Stimulated activated CD4-positive, alpha-beta T cell treated with anti-CD3 and anti-CD28 coated beads, Interleukin-15, amount 100 ng/mL, for 48 hours (primary cell): ENCODE measurements at regions not wholly inside any gene's neighbourhood (a gene's known extent, or its start where the extent isn't known, plus 50 kb on each side); places are given as distances from the start of the nearest gene placed in this dataset.
A peak's percentile ranks its signal among the peaks of the same experiment; 100 is the strongest.

ENCODE experiments used
- DNase-seq, 2 donors: peaks; one replicate each; pipeline ENCODE4 v3.0.0-alpha.2; 2020; ENCODE audit warnings: low read depth in 2 of 2

- DNase-seq, result no peak
These were observed 592.9 kb downstream of the BCOR start for GRCh38 chrX:39504850-39505259.

DNA sequence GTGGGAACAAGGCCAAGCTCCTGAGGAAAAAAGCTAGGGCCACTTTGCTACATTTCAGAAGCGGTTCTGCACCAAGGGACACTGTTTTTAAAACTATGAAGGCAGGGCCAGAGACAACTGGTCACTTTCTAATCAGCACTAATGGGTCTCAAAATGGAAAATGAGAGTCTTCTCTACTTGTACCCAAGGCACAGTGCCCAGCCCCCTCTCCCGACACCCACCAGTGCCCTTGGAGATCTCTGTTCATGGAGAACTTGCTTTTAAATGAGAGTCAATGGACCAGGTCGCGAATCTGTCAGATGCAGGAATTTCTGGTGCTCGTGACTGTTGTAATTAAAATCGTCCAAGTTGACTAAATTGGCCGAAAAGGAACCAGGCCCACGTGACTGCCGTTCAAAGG is 591.6 kb downstream of the BCOR start:
- DNase-seq, result no peak

GRCh38 chrX:39507034-39507433 is 590.7 kb downstream of the BCOR start:
- no peak for DNase-seq

- DNase-seq, result no peak
These were observed 590.0 kb downstream of the BCOR start for GRCh38 chrX:39507617-39508299.

DNA sequence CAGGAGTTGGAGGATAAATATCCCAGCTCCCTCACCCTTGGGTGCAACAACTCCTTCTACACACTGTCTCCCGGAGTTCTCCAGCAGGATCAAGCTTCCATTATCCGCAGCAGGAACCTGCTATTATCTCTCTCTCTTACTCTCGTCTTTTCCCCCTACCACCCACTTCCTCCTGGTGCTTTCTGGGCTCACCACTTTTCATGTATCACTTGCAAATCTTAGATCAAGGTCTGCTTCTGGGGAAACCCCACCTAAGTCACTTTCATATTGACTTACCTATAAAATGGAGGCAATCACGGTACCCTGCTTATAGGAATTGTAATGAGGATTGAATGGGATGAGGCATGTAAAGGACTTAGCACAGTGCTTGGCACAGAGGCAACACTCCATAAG is 589.5 kb downstream of the BCOR start:
- peak in 1 of 2 donors; percentile 8 for DNase-seq

GRCh38 chrX:39509157-39509556 is 588.6 kb downstream of the BCOR start:
- DNase-seq, result no peak

- DNase-seq, result no peak
These were observed 583.9 kb downstream of the BCOR start for GRCh38 chrX:39513836-39514235.

DNA sequence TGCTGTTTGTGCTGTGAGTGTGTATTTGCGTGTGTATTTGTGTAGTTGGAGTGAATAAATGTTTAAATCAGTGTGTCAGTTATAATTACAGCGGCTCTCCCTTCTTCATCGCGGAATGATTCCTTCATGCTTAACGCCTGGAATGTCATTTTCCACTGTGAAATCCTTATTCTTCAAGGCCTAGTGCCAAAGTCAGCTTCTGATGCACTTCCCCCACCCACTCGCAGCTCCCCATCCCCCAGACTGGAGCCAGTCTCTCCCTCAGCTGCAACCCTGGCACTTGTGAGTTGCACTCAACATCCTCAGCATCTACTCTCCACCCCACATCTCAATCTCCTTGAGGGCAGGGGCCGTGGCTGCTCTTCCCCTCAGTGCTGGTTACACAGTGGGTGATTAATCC is 583.0 kb downstream of the BCOR start:
- DNase-seq, result no peak

DNA sequence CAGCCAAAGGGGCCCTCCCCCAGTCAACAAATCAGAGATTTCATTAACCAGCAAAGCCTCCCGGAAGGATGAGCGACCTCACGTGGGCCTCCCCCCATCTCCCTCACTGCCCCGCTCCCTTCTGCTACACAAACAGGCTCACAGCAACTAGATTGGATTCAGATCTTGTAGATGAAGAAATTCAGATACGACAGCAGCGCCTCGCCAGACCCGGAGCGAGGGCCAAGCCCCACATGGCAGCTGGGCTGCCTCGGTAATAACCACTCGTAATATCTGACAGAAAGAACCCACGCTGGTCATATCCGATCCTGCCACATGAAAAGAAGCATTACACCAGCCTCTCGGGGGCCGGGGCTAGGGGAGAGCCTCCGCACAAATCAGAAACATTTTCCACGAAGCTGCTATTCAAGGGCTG is 581.3 kb downstream of the BCOR start:
- DNase-seq, result no peak

DNA sequence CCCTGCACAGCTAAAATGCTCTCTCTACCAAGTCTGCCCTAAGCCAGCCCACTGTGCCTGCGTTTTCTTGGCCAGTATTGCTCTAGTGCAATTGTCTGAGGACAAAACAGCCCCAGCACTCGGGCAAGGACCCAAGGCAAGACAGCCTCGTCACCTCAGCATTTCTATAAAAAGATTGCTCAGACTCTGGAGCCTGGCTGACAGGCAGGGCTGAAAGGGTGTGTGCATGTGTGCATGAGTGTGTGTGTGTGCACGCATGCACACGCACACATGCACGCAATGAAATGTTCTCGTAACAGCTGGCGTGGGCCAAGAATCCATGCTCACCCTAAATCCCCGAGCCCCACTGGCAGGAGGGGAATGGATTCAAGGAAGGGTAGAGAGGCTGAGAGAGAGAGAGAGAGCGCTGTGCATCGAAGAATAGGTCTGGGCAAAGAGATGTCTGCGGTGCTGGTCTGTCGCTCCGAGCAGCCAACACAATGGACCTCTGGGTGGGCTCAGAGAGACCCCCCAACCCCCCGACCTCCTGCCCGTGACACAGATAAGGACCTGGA is 579.2 kb downstream of the BCOR start:
- no peak for DNase-seq

- DNase-seq, result no peak
These were observed 578.7 kb downstream of the BCOR start for GRCh38 chrX:39519030-39519488.

GRCh38 chrX:39519566-39520301 is 578.0 kb downstream of the BCOR start:
- no peak for DNase-seq

DNA sequence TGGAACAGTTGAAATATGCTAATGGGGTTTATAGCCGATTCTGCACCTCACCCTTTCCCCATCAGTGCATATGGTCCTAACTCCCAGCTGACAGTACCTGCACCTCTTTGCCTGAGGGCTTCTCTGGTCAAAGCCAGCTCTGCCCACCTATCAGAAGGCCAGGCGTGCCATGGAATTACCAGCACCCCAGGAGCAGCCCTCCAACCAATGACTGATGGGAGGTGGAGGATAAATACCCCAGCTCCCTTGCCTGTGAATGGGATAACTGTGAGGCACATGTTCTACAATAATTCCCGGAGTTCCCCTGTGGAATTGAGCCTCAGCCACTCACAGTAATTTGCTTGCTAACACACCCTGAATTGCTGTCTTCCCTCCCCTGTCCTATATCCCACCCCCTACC is 572.0 kb downstream of the BCOR start:
- DNase-seq, result no peak

DNA sequence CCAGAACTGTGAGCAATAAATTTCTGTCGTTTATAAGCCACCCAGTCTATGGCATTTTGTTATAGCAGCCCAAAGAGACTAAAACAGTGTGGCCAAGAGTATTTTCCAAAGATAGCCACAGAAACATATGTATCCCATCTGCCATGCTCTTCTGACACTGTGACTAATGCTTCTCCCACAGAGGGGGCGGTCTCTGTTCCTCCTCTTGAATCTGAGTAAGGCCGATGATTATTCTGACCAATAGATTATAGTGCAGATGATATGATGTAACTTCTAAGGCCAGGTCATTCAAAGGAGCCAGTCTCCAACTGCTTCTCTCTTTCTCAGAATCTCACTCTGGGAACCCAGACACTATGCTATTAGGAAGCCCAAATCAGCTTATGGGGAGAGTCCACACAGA is 570.7 kb downstream of the BCOR start:
- DNase-seq, result no peak

DNA sequence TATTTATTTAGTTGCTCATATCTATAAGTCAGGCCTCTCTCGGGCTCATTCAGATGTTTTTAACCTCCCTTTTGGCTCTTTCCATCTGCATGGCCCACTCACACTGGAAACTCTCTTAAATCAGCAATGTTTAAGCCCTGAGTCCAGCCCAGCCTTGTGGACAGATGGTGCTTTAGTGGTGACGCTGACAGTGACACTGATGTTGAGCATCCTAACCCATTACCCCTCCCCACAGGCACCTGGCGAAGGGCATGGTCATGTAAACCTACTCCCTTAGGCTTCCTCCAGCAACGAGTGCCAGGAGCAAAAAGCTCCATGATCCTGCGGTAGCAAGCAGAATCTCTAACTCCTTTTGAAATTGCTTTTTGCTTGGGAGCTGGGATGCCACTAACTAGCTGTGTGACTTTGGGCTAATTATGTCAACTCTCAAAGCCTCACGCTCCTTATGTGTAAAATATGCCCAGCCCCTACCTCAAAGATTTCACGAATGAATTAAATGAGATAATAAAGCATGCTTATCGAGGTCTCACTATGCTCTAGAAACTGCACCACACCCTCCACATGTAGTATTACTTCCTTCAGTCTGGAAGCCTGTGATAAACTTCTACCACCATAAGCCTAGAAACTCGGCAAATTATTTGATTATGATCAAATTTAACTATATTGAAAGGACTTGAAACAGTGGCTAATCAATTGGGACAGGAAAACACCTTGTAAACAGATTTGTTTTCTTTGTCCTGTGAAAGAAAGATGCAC is 569.4 kb downstream of the BCOR start:
- no peak for DNase-seq

- no peak for DNase-seq
These were observed 565.0 kb downstream of the BCOR start for GRCh38 chrX:39532761-39533160.

DNA sequence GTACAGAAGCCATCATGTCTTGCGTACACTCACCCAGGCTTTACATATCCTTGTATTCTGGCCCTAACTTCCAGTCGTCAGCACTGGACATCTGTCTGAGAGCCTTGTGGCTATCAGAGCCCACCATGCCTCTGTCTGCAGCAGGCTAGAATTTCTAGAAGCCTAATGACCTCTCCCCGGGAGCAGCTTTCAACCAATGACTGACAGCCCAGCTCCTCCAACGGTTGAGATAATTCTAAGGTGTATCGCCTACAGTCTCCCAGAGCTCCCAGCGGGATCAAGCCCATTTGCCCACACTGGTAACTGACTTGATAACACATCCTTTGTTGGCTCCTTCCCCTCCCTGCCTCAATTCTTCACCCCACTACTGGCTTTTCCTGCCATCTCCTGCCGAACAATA is 562.8 kb downstream of the BCOR start:
- no peak for DNase-seq

- DNase-seq, result no peak
These were observed 561.5 kb downstream of the BCOR start for GRCh38 chrX:39536211-39536610.

- no peak for DNase-seq
These were observed 555.9 kb downstream of the BCOR start for GRCh38 chrX:39541881-39542280.

- no peak for DNase-seq
These were observed 555.4 kb downstream of the BCOR start for GRCh38 chrX:39542316-39542715.

DNA sequence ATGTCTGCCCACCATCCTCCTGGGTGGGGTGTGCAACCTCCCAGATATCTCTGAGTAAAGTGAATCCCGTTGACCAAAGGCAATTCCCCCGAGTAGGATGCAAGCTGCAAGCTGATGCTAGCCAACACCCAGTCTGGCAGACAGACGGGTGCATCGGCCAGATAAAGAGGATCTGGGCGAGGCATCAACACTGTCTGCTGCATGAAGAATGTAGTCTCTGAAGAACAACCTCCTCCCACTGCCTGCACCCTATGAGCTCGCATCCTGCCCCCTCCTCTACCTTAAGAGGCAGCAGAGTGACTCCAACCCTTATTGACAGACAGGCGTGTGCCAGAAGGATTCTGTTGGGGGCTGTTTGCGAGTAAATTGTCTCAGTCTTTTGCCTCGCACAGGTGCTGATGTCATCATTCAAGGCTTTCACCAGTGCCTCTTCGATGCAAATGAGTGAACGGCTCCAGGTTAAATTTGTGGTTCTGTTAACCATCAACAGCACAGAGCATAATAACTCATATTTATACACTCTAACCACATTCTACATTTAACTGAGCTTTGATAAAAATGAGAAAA is 546.9 kb downstream of the BCOR start:
- DNase-seq, result no peak

DNA sequence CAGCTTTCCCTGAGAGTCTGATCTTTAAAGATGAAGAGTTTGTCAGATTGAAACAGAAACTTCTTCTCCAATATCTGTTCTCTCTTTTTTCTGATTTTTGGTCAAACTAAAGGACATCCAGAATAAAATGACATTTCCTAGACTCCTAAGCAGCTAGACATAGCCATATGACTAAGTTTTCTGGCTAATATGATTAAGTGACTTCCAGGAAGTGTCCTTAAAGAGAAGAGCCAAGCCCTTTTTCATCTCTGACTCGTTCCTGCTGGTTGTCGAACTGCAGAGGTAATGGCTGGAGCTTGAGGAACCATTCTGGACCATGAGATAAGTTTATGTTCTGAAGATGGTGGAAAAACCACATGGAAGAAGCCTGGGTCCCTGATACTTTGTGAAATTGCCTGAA is 546.0 kb downstream of the BCOR start:
- no peak for DNase-seq
